Dendritic cell treated with granulocyte-macrophage colony-stimulating factor and Interleukin-4, amounts not matched to agents 40 ng/mL and 50 ng/mL, for 4 days (primary cell): ENCODE measurements at regions not wholly inside any gene's neighbourhood (a gene's known extent, or its start where the extent isn't known, plus 50 kb on each side); places are given as distances from the start of the nearest gene placed in this dataset.

Experiments used
- H3K27ac Mint-ChIP-seq: one replicate; pipeline ENCODE4 v1.8.0; 2022; ENCODE audit warnings: mild to moderate bottlenecking, mixed read lengths
- H3K27me3 Mint-ChIP-seq: one replicate; pipeline ENCODE4 v1.8.0; 2022; ENCODE audit warnings: mild to moderate bottlenecking, mixed read lengths
- H3K36me3 Mint-ChIP-seq: one replicate; pipeline ENCODE4 v1.8.0; 2022; ENCODE audit warnings: low read depth, mixed read lengths
- H3K4me1 Mint-ChIP-seq: one replicate; pipeline ENCODE4 v1.8.0; 2022; ENCODE audit warnings: low read depth, mixed read lengths
- H3K4me3 Mint-ChIP-seq: one replicate; pipeline ENCODE4 v1.8.0; 2022; ENCODE audit warnings: mild to moderate bottlenecking, moderate library complexity, mixed read lengths
- H3K9me3 Mint-ChIP-seq: one replicate; pipeline ENCODE4 v1.8.0; 2022; ENCODE audit warnings: mixed read lengths
- intact Hi-C: fragments of 100-400 bp; cut with micrococcal nuclease; formaldehyde crosslinking; loops from one replicate; pipeline ENCODE4 v1.15.0; 2022

- H3K27ac Mint-ChIP-seq: no peak overlapping the region
- H3K4me3 Mint-ChIP-seq: no peak overlapping the region
- H3K36me3 Mint-ChIP-seq: no peaks in the 10 kb centered on the region
- no peaks in the 10 kb centered on the region for H3K27me3 Mint-ChIP-seq
- H3K9me3 Mint-ChIP-seq: peaks cover 14% of the 10 kb centered on the region
- no peaks in the 10 kb centered on the region for H3K4me1 Mint-ChIP-seq
- intact Hi-C loops: no loop called here
Measured at GRCh38 chr2:4029081-4029480, 325.7 kb downstream of the DCDC2C start.

GRCh38 chr2:4039896-4040295, 336.5 kb downstream of the DCDC2C start:
- intact Hi-C loops: no loop called here
- Mint-ChIP-seq H3K36me3 (no peaks in the 10 kb centered on the region), H3K4me3 (no peak overlapping the region), H3K27ac (no peak overlapping the region), H3K27me3 (no peaks in the 10 kb centered on the region), H3K4me1 (no peaks in the 10 kb centered on the region), H3K9me3 (peaks cover 51% of the 10 kb centered on the region)

GRCh38 chr2:4047961-4048891, 344.9 kb downstream of the DCDC2C start:
- H3K9me3 Mint-ChIP-seq: peaks cover 12% of the 10 kb centered on the region
- H3K27me3 Mint-ChIP-seq: no peaks in the 10 kb centered on the region
- H3K4me3 Mint-ChIP-seq: no peak overlapping the region
- no peaks in the 10 kb centered on the region for H3K4me1 Mint-ChIP-seq
- no peak overlapping the region for H3K27ac Mint-ChIP-seq
- intact Hi-C loops: no loop called here
- no peaks in the 10 kb centered on the region for H3K36me3 Mint-ChIP-seq

- H3K4me1 Mint-ChIP-seq: no peaks in the 10 kb centered on the region
- no peak overlapping the region for H3K4me3 Mint-ChIP-seq
- intact Hi-C loops: no loop called here
- H3K27ac Mint-ChIP-seq: no peak overlapping the region
- no peaks in the 10 kb centered on the region for H3K9me3 Mint-ChIP-seq
- H3K36me3 Mint-ChIP-seq: no peaks in the 10 kb centered on the region
- H3K27me3 Mint-ChIP-seq: no peaks in the 10 kb centered on the region
Measured at GRCh38 chr2:4049463-4049862, 346.1 kb downstream of the DCDC2C start.

- Mint-ChIP-seq H3K9me3 (peaks cover 9% of the 10 kb centered on the region), H3K36me3 (no peaks in the 10 kb centered on the region), H3K4me3 (no peak overlapping the region), H3K27ac (no peak overlapping the region), H3K4me1 (no peaks in the 10 kb centered on the region), H3K27me3 (peaks cover 4% of the 10 kb centered on the region)
- intact Hi-C loops: no loop called here
Measured at GRCh38 chr2:4053769-4054493, 350.6 kb downstream of the DCDC2C start.

- Mint-ChIP-seq H3K36me3 (no peaks in the 10 kb centered on the region), H3K27ac (no peak overlapping the region), H3K4me3 (no peak overlapping the region), H3K4me1 (no peaks in the 10 kb centered on the region), H3K9me3 (no peaks in the 10 kb centered on the region), H3K27me3 (no peaks in the 10 kb centered on the region)
- intact Hi-C loops: no loop called here
Measured at GRCh38 chr2:4066217-4066616, 362.8 kb downstream of the DCDC2C start.

- no peak overlapping the region for H3K4me3 Mint-ChIP-seq
- no peak overlapping the region for H3K27ac Mint-ChIP-seq
- H3K4me1 Mint-ChIP-seq: no peaks in the 10 kb centered on the region
- no peaks in the 10 kb centered on the region for H3K27me3 Mint-ChIP-seq
- intact Hi-C loops: no loop called here
- H3K36me3 Mint-ChIP-seq: no peaks in the 10 kb centered on the region
- no peaks in the 10 kb centered on the region for H3K9me3 Mint-ChIP-seq
Measured at GRCh38 chr2:4073026-4073569, 369.7 kb downstream of the DCDC2C start.

GRCh38 chr2:4077017-4077416, 373.6 kb downstream of the DCDC2C start:
- Mint-ChIP-seq H3K36me3 (no peaks in the 10 kb centered on the region), H3K4me1 (no peaks in the 10 kb centered on the region), H3K9me3 (peaks cover 4% of the 10 kb centered on the region), H3K27me3 (no peaks in the 10 kb centered on the region), H3K4me3 (no peak overlapping the region), H3K27ac (no peak overlapping the region)
- intact Hi-C loops: no loop called here

GRCh38 chr2:4085186-4085585, 381.8 kb downstream of the DCDC2C start:
- Mint-ChIP-seq H3K4me3 (no peak overlapping the region), H3K27me3 (no peaks in the 10 kb centered on the region), H3K4me1 (no peaks in the 10 kb centered on the region), H3K27ac (no peak overlapping the region), H3K9me3 (peaks cover 19% of the 10 kb centered on the region), H3K36me3 (no peaks in the 10 kb centered on the region)
- intact Hi-C loops: no loop called here

- Mint-ChIP-seq H3K36me3 (no peaks in the 10 kb centered on the region), H3K27ac (no peak overlapping the region), H3K9me3 (no peaks in the 10 kb centered on the region), H3K27me3 (no peaks in the 10 kb centered on the region), H3K4me3 (no peak overlapping the region), H3K4me1 (no peaks in the 10 kb centered on the region)
- intact Hi-C loops: no loop called here
Measured at GRCh38 chr2:4090668-4091630, 387.6 kb downstream of the DCDC2C start.

GRCh38 chr2:4091869-4092268, 388.5 kb downstream of the DCDC2C start:
- H3K36me3 Mint-ChIP-seq: no peaks in the 10 kb centered on the region
- intact Hi-C loops: no loop called here
- H3K27ac Mint-ChIP-seq: no peak overlapping the region
- H3K4me1 Mint-ChIP-seq: no peaks in the 10 kb centered on the region
- no peaks in the 10 kb centered on the region for H3K27me3 Mint-ChIP-seq
- no peaks in the 10 kb centered on the region for H3K9me3 Mint-ChIP-seq
- no peak overlapping the region for H3K4me3 Mint-ChIP-seq

GRCh38 chr2:4094743-4095142, 391.4 kb downstream of the DCDC2C start:
- H3K36me3 Mint-ChIP-seq: no peaks in the 10 kb centered on the region
- H3K4me3 Mint-ChIP-seq: no peak overlapping the region
- no peaks in the 10 kb centered on the region for H3K27me3 Mint-ChIP-seq
- no peak overlapping the region for H3K27ac Mint-ChIP-seq
- no peaks in the 10 kb centered on the region for H3K9me3 Mint-ChIP-seq
- intact Hi-C loops: no loop called here
- no peaks in the 10 kb centered on the region for H3K4me1 Mint-ChIP-seq

GRCh38 chr2:4096978-4097766, 393.8 kb downstream of the DCDC2C start:
- H3K36me3 Mint-ChIP-seq: no peaks in the 10 kb centered on the region
- no peak overlapping the region for H3K27ac Mint-ChIP-seq
- H3K4me1 Mint-ChIP-seq: peaks cover 4% of the 10 kb centered on the region
- H3K4me3 Mint-ChIP-seq: no peak overlapping the region
- H3K27me3 Mint-ChIP-seq: no peaks in the 10 kb centered on the region
- intact Hi-C loops: no loop called here
- H3K9me3 Mint-ChIP-seq: no peaks in the 10 kb centered on the region
